ENCODE measurements at regions not wholly inside any gene's neighbourhood (a gene's known extent, or its start where the extent isn't known, plus 50 kb on each side); places are given as distances from the start of the nearest gene placed in this dataset.
A peak's percentile ranks its signal among the peaks of the same experiment; 100 is the strongest.

DNA sequence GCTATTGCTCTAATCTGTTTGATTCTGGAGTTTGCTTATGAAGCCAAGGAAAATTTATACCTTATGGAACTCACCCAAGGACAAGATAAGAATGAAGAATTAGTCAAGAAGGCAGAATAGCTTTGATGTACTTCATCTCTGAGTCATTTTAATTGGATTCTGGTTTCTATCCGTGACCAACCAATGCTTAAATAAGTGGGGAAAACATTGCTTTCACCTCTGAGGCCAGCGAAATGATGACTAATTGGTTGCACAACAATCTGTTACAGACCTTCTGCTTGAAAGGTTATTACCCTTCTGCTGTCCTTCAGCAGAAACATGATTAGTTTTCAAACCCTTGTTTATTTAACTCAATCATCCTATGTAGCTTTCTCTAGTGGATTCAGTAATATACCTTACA, 812.7 kb downstream of the CDY2B start:
- H3K9ac ChIP-seq (replicated peaks; ENCODE audit: extremely low read depth, insufficient read depth, low read length), result no peak overlapping the region
- no TSS peak for BruUV-seq (replicated peaks)
- H3K36me3 ChIP-seq (ENCODE audit: control insufficient read depth in 2 of 2, extremely low read depth in 1 of 2, insufficient read depth in 2 of 2, low read length in 2 of 2), result no peaks in the 10 kb centered on the region
- no peaks in the 10 kb centered on the region for H4K20me1 ChIP-seq (replicated peaks; ENCODE audit: control insufficient read depth, extremely low read depth, insufficient read depth, low read length)
- ChIA-PET POLR2A (no interaction called here), CTCF (no interaction called here)
- TF ChIP-seq, protein P1, sequence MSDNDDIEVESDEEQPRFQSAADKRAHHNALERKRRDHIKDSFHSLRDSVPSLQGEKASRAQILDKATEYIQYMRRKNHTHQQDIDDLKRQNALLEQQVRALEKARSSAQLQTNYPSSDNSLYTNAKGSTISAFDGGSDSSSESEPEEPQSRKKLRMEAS (IDR thresholded peaks at IDR 0.05; ENCODE audit: insufficient read depth, insufficient read length), result no peak
- TF ChIP-seq, protein P2, sequence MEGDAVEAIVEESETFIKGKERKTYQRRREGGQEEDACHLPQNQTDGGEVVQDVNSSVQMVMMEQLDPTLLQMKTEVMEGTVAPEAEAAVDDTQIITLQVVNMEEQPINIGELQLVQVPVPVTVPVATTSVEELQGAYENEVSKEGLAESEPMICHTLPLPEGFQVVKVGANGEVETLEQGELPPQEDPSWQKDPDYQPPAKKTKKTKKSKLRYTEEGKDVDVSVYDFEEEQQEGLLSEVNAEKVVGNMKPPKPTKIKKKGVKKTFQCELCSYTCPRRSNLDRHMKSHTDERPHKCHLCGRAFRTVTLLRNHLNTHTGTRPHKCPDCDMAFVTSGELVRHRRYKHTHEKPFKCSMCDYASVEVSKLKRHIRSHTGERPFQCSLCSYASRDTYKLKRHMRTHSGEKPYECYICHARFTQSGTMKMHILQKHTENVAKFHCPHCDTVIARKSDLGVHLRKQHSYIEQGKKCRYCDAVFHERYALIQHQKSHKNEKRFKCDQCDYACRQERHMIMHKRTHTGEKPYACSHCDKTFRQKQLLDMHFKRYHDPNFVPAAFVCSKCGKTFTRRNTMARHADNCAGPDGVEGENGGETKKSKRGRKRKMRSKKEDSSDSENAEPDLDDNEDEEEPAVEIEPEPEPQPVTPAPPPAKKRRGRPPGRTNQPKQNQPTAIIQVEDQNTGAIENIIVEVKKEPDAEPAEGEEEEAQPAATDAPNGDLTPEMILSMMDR (IDR thresholded peaks at IDR 0.05; ENCODE audit: extremely low read depth in 1 of 2, insufficient read depth in 1 of 2, low read depth in 1 of 2, low read length in 2 of 2), result no peak
- TF ChIP-seq JUN (IDR thresholded peaks at IDR 0.05; ENCODE audit: borderline replicate concordance, insufficient read depth, insufficient read length, low read depth) (no peak), GATA2 (IDR thresholded peaks at IDR 0.05; ENCODE audit: insufficient read depth, insufficient read length, low read depth, low read length) (no peak), EZH2 (IDR thresholded peaks at IDR 0.05; ENCODE audit: borderline replicate concordance, low read depth, low read length, severe bottlenecking) (no peak), FOS (IDR thresholded peaks at IDR 0.05; ENCODE audit: borderline replicate concordance, insufficient read depth, low read length) (no peak), POLR2AphosphoS5 (IDR thresholded peaks at IDR 0.05; ENCODE audit: insufficient read depth, low read depth, low read length) (no peak), MYC (IDR thresholded peaks at IDR 0.05; ENCODE audit: low read depth, low read length) (no peak), POLR2A (IDR thresholded peaks at IDR 0.05; ENCODE audit: low read depth, low read length) (no peak)
- no peak overlapping the region for H2AFZ ChIP-seq (ENCODE audit: low read depth, low read length)
- no peak overlapping the region for H3K4me2 ChIP-seq (ENCODE audit: insufficient read depth, low read length)
- peaks cover 2% of the 10 kb centered on the region for H3K9me3 ChIP-seq (replicated peaks; ENCODE audit: control insufficient read depth, insufficient read depth, low read length)
- H3K9me1 ChIP-seq (replicated peaks; ENCODE audit: control insufficient read depth, extremely low read depth, insufficient read depth, low read length), result no peaks in the 10 kb centered on the region
- intact Hi-C loops (cut with micrococcal nuclease), result no loop called here
- H3K79me2 ChIP-seq (ENCODE audit: control insufficient read depth, insufficient read depth, low read length), result no peaks in the 10 kb centered on the region
- no peaks in the 10 kb centered on the region for H3K27me3 ChIP-seq (ENCODE audit: control insufficient read depth in 2 of 2, insufficient read depth in 2 of 2, low read length in 2 of 2)
- H3K27ac ChIP-seq (ENCODE audit: insufficient read depth, low read depth, low read length), result no peak overlapping the region
- H3K4me1 ChIP-seq (ENCODE audit: control insufficient read depth, extremely low read depth, insufficient read depth, low read length), result peaks cover 9% of the 10 kb centered on the region
- dilution Hi-C loops (cut with MboI; ENCODE audit: extremely low pct_ligation_motif_present, low sequenced_read_pairs), result no loop called here
- FAIRE-seq (no peak), DNase-seq (ENCODE audit: low read depth, low spot score) (peak; percentile 6)
- H3K4me3 ChIP-seq (replicated peaks in 1 of 3; ENCODE audit: insufficient read depth in 1 of 3, low read depth in 1 of 3, low read length in 3 of 3), result no peak overlapping the region
